Fibroblast of the aortic adventitia (primary cell): ENCODE measurements at regions not wholly inside any gene's neighbourhood (a gene's known extent, or its start where the extent isn't known, plus 50 kb on each side); places are given as distances from the start of the nearest gene placed in this dataset.

ENCODE experiments used
- DNase-seq: peaks from one replicate; pipeline ENCODE4 v3.0.0-alpha.2; 2010; ENCODE audit warnings: low read depth
- H3K4me3 ChIP-seq: 2 replicates; pipeline ENCODE4 v1.5.1; 2011; ENCODE audit warnings: low read depth, mild to moderate bottlenecking, control low read depth, low read length, moderate library complexity
- TF ChIP-seq, protein P1 (sequence below): IDR thresholded peaks from 2 replicates; pipeline ENCODE4 v1.5.1; 2011; ENCODE audit warnings: mild to moderate bottlenecking, low read length, control low read depth, inconsistent platforms; ENCODE audit not compliant: insufficient read depth

GRCh38 chr10:9603972-9604371, 1413.7 kb upstream of the CELF2 start:
- TF ChIP-seq, protein P1, sequence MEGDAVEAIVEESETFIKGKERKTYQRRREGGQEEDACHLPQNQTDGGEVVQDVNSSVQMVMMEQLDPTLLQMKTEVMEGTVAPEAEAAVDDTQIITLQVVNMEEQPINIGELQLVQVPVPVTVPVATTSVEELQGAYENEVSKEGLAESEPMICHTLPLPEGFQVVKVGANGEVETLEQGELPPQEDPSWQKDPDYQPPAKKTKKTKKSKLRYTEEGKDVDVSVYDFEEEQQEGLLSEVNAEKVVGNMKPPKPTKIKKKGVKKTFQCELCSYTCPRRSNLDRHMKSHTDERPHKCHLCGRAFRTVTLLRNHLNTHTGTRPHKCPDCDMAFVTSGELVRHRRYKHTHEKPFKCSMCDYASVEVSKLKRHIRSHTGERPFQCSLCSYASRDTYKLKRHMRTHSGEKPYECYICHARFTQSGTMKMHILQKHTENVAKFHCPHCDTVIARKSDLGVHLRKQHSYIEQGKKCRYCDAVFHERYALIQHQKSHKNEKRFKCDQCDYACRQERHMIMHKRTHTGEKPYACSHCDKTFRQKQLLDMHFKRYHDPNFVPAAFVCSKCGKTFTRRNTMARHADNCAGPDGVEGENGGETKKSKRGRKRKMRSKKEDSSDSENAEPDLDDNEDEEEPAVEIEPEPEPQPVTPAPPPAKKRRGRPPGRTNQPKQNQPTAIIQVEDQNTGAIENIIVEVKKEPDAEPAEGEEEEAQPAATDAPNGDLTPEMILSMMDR: no peak
- DNase-seq: no peak
- no peak overlapping the region for H3K4me3 ChIP-seq

- H3K4me3 ChIP-seq: no peak overlapping the region
- TF ChIP-seq, protein P1: no peak
- no peak for DNase-seq
Measured at GRCh38 chr10:9605231-9605630, 1412.4 kb upstream of the CELF2 start.

- peak; percentile 2 for DNase-seq
- TF ChIP-seq, protein P1: no peak
- no peak overlapping the region for H3K4me3 ChIP-seq
Measured at GRCh38 chr10:9608602-9609001, 1409.1 kb upstream of the CELF2 start.

- H3K4me3 ChIP-seq: no peak overlapping the region
- DNase-seq: no peak
- TF ChIP-seq, protein P1: no peak
Measured at GRCh38 chr10:9613338-9614075, 1404.2 kb upstream of the CELF2 start.

GRCh38 chr10:9615189-9615588, 1402.5 kb upstream of the CELF2 start:
- H3K4me3 ChIP-seq: no peak overlapping the region
- TF ChIP-seq, protein P1: no peak
- no peak for DNase-seq

GRCh38 chr10:9621216-9621615, 1396.5 kb upstream of the CELF2 start:
- no peak overlapping the region for H3K4me3 ChIP-seq
- DNase-seq: no peak
- TF ChIP-seq, protein P1: no peak

- no peak for DNase-seq
- TF ChIP-seq, protein P1: no peak
- H3K4me3 ChIP-seq: no peak overlapping the region
Measured at GRCh38 chr10:9625304-9625703, 1392.4 kb upstream of the CELF2 start.
